Coronary artery (tissue), 2 donors: ENCODE measurements at regions not wholly inside any gene's neighbourhood (a gene's known extent, or its start where the extent isn't known, plus 50 kb on each side); places are given as distances from the start of the nearest gene placed in this dataset.

Experiments
- DNase-seq: peaks from one replicate; pipeline ENCODE4 v3.0.0-alpha.2; 2017; ENCODE audit warnings: low spot score
- H3K27ac ChIP-seq, 2 donors: fragments of 200-600 bp; sonication (generic); one replicate each; pipeline ENCODE4 v1.5.1; 2016 to 2019
- H3K4me3 ChIP-seq: fragments of 200-600 bp; sonication (generic); 2 replicates; pipeline ENCODE4 v1.5.1; 2016; ENCODE audit warnings: mild to moderate bottlenecking, moderate library complexity
- TF ChIP-seq, protein P1 (sequence below): fragments of 200-600 bp; sonication (generic); IDR thresholded peaks from one replicate; pipeline ENCODE4 v1.5.1; 2019; ENCODE audit warnings: antibody characterized with exemption

DNA sequence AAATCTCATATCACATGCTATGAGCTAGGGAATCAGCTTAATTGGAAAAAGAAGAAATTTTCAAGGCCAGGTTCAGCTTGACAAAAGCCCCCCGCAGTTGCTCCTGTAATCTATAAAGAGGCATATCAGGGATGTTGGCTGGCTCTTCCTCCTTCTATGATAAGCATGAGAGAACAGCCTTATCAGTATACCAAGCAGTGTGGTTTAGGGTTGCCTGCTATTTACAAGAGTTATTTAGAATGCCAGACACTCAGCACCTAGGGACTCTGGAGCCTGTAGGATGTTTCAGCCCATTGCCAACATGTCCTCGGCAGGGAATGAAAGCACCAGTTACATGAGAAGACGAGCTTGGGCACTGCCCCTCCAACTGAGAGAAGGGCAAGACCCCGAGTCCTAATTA lies 89.5 kb upstream of the TMPO start:
- no peak for DNase-seq
- no peak overlapping the region for H3K27ac ChIP-seq
- H3K4me3 ChIP-seq = no peak overlapping the region
- TF ChIP-seq, protein P1, sequence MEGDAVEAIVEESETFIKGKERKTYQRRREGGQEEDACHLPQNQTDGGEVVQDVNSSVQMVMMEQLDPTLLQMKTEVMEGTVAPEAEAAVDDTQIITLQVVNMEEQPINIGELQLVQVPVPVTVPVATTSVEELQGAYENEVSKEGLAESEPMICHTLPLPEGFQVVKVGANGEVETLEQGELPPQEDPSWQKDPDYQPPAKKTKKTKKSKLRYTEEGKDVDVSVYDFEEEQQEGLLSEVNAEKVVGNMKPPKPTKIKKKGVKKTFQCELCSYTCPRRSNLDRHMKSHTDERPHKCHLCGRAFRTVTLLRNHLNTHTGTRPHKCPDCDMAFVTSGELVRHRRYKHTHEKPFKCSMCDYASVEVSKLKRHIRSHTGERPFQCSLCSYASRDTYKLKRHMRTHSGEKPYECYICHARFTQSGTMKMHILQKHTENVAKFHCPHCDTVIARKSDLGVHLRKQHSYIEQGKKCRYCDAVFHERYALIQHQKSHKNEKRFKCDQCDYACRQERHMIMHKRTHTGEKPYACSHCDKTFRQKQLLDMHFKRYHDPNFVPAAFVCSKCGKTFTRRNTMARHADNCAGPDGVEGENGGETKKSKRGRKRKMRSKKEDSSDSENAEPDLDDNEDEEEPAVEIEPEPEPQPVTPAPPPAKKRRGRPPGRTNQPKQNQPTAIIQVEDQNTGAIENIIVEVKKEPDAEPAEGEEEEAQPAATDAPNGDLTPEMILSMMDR = no peak

DNA sequence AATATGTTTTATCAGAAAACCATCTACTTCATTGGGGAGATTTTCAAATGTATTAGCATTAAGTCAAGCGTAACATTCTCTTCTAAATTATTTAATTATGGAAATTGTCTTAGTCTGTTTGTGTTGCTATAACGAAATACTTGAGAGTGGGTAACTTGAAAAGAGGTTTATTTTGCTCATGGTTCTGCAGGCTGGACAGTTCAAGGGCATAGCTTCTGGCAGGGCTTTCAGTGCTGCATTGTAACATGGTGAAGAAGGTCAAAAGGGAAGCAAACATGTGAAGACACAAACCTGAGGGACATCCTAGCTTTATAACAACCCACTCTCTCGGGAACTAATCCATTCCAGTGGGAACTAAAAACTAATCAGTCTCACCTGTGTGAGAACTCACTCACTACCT lies 84.3 kb upstream of the TMPO start:
- no peak for DNase-seq
- TF ChIP-seq, protein P1 = no peak
- Histone ChIP-seq H3K4me3 (no peak overlapping the region), H3K27ac (no peak overlapping the region)

DNA sequence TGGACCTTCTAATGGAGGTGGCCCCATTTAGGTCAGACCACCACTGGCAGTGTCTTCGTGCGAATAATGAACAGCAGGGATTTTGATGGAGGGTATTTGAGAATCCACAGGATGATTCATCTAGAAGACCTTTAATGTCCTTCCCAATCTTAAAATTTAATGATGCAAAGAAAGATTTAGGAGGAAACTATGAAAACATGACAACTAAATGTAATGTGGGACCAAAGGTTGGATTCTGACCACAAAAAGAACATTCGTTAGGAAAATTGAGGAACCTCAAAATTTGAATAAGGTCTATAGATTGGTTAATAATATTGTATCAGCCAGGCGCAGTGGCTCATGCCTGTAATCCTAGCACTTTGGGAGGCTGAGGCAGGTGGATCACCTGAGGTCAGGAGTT lies 78.2 kb upstream of the TMPO start:
- no peak for DNase-seq
- TF ChIP-seq, protein P1 = no peak
- H3K27ac ChIP-seq = no peak overlapping the region
- H3K4me3 ChIP-seq = no peak overlapping the region

DNA sequence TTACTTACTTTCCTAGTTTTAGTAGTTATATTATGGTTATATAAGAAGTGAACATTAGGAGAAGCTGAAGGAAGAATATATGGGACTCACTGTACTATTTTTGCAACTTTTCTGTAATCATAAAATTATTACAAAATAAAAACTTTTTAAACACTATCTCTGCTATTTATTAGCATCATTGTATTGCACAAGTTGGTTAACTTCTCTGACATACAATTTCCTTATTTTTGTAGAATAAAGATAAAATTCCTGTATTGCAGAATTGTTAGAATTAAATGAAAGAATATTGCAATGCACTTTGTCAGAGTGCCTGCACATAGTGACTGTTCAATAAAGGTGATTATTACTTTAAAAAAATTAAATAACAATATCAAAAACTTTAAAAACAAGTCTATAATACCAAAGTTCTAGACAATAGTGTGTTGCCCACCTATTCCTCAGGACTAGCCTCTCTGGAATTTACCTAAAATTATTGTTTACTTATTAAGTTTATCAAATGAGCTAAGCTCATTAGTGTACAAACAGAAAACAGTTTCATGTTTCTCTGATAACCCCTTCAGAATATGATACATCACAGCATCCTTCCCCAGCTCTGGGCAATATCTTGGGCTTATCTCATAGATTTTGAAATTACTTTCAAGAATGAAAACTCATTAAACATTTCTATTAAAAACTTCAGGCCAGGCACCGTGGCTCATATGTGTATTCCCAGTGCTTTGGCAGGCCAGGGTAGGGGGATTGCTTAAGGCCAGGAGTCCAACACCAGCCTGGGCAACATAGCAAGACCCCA lies 77.4 kb upstream of the TMPO start:
- H3K4me3 ChIP-seq = no peak overlapping the region

DNA sequence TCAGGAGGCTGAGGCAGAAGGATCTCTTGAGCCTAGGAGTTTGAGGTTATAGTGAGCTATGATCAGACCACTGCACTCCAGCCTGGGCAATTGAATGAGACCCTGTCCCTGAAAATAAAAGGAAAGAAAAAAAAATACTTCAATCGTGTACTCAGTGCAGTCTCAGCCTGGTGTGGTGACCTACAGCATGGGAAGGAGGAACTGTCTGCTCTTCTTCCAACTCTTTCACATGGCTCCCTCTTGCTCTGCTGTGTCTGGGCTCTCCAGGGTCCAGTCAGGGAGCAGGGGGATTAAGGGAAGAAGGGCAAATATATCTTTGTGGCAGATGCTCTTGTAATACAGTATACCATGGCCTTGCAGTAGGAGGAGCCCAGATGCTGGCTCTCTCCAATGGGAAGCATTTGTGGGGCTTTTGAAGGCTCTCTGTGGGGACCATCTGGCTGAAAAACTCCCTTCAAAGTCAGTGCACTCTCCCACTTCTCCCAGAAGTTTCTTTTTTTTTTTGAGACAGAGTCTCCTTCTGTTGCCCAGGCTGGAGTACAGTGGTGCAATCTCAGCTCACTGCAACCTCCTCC lies 76.6 kb upstream of the TMPO start:
- DNase-seq = no peak
- TF ChIP-seq, protein P1 = no peak
- Histone ChIP-seq H3K4me3 (no peak overlapping the region), H3K27ac (peak overlapping the region in 1 of 2 donors; percentile 81)

More for the DNA sequence above, 77.4 kb upstream of the TMPO start:
- H3K27ac ChIP-seq = no peak overlapping the region
- no peak for DNase-seq
- TF ChIP-seq, protein P1 = no peak

DNA sequence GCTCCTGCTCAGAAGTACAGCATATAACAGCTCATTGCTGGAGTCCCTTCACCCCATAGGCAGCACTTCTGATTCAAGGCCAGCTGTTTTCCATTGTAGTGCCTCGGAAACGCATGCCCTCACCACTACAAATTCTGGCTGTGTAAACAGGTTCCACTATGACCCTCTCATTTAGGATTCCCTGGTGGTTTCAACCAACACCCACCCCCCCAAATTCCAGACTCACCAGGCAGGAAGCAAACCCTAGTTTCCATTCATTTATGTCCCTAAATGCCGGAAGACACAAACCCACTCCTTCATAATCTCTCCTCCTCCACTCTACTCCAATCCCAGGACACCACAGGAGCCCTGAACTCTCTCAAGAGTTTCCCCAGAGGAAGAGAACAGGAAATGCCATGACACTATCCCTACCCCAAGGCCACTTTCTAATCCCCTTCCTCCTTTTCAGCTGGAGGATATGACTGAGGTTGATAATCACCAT lies 75.9 kb upstream of the TMPO start:
- Histone ChIP-seq H3K27ac (peak overlapping the region in 1 of 2 donors; percentile 81), H3K4me3 (peak overlapping the region; percentile 22)
- no peak for DNase-seq
- TF ChIP-seq, protein P1 = no peak
